ENCODE measurements at regions not wholly inside any gene's neighbourhood (a gene's known extent, or its start where the extent isn't known, plus 50 kb on each side); places are given as distances from the start of the nearest gene placed in this dataset.

DNA sequence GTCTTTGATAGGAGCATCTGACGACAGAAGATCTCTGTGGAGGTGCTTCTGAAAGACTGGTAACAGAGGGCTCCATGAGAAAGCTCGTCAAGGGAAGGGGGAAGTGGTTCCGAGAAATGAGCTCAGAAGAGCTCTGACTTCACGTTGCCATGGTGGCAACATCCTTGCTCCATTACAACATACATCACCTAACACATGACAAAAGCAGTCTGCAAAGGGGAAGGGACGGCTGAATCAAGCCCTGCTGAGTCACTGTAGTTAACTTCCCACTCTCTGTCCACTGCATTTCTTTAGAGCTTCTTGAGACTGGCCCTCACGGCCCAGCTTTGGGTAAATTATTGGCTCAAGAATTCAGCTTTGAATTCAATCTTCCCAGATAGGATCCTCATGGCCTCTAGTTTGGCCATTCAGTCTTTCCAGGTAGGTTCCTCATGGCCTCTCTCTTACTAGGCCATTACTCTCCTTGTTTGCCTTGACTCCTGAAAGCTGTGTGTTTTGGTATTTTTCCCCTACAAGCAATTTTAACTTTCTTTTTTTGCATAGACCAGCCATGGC is 88.0 kb upstream of the ZNF648 start:
- Mint-ChIP-seq H3K4me3 (no peak overlapping the region), H3K4me1 (ENCODE audit: unreplicated experiment) (peaks cover 17% of the 10 kb centered on the region), H3K9me3 (no peaks in the 10 kb centered on the region), H3K27ac (peak overlapping the region; percentile 15), H3K36me3 (no peaks in the 10 kb centered on the region), H3K27me3 (no peaks in the 10 kb centered on the region)
- DNase-seq (ENCODE audit: extremely low spot score, unreplicated experiment): no peak
- TF ChIP-seq, protein P1, sequence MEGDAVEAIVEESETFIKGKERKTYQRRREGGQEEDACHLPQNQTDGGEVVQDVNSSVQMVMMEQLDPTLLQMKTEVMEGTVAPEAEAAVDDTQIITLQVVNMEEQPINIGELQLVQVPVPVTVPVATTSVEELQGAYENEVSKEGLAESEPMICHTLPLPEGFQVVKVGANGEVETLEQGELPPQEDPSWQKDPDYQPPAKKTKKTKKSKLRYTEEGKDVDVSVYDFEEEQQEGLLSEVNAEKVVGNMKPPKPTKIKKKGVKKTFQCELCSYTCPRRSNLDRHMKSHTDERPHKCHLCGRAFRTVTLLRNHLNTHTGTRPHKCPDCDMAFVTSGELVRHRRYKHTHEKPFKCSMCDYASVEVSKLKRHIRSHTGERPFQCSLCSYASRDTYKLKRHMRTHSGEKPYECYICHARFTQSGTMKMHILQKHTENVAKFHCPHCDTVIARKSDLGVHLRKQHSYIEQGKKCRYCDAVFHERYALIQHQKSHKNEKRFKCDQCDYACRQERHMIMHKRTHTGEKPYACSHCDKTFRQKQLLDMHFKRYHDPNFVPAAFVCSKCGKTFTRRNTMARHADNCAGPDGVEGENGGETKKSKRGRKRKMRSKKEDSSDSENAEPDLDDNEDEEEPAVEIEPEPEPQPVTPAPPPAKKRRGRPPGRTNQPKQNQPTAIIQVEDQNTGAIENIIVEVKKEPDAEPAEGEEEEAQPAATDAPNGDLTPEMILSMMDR (conservative IDR thresholded peaks at IDR 0.05): no peak

DNA sequence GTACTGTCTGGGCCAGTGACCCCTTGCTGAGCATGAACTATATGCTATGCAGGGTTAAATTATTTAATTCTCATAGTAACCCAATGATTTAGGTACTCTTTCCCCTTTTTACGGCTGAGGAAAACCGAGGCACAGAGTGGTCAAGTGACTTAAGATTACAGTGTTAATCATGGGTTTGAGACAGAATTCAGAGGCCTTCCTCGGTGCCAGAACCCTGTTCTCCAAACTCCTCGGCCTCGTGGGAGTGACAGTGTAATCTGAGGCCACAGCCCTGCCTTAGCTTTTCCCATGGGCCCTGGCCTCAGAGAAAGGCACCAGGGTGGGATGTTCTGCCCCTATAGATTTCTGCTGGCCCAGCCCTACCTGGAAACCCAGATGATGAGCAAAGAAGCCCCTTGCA is 86.4 kb upstream of the ZNF648 start:
- TF ChIP-seq, protein P1 (conservative IDR thresholded peaks at IDR 0.05): no peak

DNA sequence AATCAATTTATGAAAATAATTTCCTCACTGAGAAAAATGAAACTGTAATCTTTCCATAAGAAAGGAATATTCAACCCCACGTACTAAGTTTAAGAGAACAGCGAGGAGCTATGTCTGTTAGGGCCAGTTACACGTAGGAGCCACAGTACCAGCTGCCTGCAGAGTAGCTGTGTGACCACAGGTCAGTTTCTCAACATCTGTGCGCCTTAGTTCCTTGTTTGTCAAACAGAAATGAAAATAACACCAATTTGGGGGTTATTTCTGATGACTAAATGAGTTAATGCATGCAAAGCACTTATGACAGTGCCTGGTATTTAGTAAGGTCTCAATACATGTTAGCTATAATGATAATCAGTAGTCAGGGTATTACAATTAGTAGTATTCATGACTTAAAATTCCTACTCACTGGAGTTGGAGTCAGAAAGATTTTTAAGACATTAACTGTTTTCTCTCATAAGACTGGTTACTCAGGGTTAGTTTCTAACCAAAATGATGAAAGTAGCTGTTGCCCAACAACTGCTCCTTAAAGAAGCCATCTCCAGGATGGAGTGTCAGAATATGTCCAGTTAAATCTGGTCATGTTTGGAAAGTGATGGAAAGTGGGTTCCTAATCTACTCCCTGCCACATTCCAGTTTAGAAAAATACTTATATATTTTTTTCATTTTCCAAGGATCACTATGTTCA is 85.8 kb upstream of the ZNF648 start:
- Mint-ChIP-seq H3K4me3 (no peak overlapping the region), H3K9me3 (no peaks in the 10 kb centered on the region), H3K36me3 (no peaks in the 10 kb centered on the region), H3K27ac (no peak overlapping the region), H3K27me3 (no peaks in the 10 kb centered on the region), H3K4me1 (ENCODE audit: unreplicated experiment) (peaks cover 34% of the 10 kb centered on the region)
- TF ChIP-seq, protein P1 (conservative IDR thresholded peaks at IDR 0.05): no peak
- DNase-seq (ENCODE audit: extremely low spot score, unreplicated experiment): no peak

More for the DNA sequence above, 86.4 kb upstream of the ZNF648 start:
- Mint-ChIP-seq H3K4me3 (no peak overlapping the region), H3K4me1 (ENCODE audit: unreplicated experiment) (peaks cover 33% of the 10 kb centered on the region), H3K36me3 (no peaks in the 10 kb centered on the region), H3K27me3 (no peaks in the 10 kb centered on the region), H3K27ac (no peak overlapping the region), H3K9me3 (no peaks in the 10 kb centered on the region)
- no peak for DNase-seq (ENCODE audit: extremely low spot score, unreplicated experiment)

DNA sequence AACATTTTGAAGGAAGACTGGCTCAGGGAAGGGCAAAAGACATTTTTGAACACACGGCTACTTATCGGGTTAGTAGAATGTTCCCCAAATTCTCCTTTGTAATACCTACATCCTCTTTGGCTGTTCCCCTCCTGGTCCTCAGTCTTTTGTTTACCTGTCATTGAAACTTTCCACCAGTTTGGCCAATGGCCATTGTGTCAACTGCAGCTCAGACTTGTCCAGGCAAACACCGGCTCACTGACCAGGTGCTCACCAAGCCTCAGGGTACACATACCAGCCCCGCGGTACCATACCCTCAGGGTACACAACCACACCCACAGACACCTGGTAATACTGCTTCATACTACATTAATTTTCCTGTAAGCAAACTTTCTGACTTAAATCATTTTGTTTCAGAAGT is 84.8 kb upstream of the ZNF648 start:
- Mint-ChIP-seq H3K4me3 (peak overlapping the region; percentile 9), H3K36me3 (no peaks in the 10 kb centered on the region)
- DNase-seq (ENCODE audit: extremely low spot score, unreplicated experiment): no peak

DNA sequence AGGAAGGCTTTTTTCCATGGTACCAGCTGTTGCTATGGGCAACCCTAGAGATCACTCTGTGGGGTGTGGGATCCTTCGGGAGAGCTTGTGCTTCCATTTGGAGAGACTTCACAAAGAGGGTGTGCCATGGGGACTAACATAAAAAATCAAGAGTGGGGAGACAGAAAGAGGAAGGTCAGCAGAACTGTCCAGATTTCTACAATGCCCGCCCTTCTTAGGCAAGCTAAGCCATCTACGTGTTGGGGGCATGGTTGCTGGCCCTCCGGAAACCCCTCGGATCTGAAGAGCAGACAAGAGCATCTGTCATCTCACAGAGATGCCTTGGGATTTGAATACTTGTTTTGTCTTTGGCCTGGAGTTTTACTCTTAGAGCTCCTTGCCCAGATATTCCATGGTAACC is 83.9 kb upstream of the ZNF648 start:
- H3K27me3 Mint-ChIP-seq: no peaks in the 10 kb centered on the region
- no peak for DNase-seq (ENCODE audit: extremely low spot score, unreplicated experiment)
- H3K4me3 Mint-ChIP-seq: no peak overlapping the region
- no peaks in the 10 kb centered on the region for H3K36me3 Mint-ChIP-seq
- peaks cover 34% of the 10 kb centered on the region for H3K4me1 Mint-ChIP-seq (ENCODE audit: unreplicated experiment)
- TF ChIP-seq, protein P1 (conservative IDR thresholded peaks at IDR 0.05): no peak
- peak overlapping the region; percentile 29 for H3K27ac Mint-ChIP-seq
- H3K9me3 Mint-ChIP-seq: no peaks in the 10 kb centered on the region

More for the DNA sequence above, 84.8 kb upstream of the ZNF648 start:
- Mint-ChIP-seq H3K27ac (no peak overlapping the region), H3K27me3 (no peaks in the 10 kb centered on the region), H3K9me3 (no peaks in the 10 kb centered on the region), H3K4me1 (ENCODE audit: unreplicated experiment) (peaks cover 34% of the 10 kb centered on the region)
- TF ChIP-seq, protein P1 (conservative IDR thresholded peaks at IDR 0.05): no peak
